ENCODE measurements at regions not wholly inside any gene's neighbourhood (a gene's known extent, or its start where the extent isn't known, plus 50 kb on each side); places are given as distances from the start of the nearest gene placed in this dataset.

DNA sequence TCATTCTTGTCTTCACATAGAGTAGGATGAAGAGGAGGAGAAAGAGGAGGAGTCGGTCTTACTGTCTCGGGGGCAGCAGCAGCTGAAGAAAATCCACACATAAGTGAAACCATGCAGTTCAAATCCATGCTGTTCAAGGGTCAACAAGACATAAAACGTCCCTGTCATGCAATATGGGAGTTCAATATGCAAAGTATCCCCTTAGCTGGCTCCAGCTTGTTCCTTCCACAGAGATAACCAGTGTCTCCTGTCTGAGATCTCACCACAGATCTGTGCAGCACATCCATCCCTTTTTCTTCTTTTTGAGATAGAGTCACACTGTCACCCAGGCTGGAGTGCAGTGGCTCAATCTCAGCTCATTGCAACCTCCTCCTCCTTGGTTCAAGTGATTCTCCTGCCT, 357.5 kb downstream of the GALC start:
- intact Hi-C loops (cut with micrococcal nuclease; ENCODE audit: unreplicated experiment): no loop called here
- TF ChIP-seq, protein P1, sequence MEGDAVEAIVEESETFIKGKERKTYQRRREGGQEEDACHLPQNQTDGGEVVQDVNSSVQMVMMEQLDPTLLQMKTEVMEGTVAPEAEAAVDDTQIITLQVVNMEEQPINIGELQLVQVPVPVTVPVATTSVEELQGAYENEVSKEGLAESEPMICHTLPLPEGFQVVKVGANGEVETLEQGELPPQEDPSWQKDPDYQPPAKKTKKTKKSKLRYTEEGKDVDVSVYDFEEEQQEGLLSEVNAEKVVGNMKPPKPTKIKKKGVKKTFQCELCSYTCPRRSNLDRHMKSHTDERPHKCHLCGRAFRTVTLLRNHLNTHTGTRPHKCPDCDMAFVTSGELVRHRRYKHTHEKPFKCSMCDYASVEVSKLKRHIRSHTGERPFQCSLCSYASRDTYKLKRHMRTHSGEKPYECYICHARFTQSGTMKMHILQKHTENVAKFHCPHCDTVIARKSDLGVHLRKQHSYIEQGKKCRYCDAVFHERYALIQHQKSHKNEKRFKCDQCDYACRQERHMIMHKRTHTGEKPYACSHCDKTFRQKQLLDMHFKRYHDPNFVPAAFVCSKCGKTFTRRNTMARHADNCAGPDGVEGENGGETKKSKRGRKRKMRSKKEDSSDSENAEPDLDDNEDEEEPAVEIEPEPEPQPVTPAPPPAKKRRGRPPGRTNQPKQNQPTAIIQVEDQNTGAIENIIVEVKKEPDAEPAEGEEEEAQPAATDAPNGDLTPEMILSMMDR (conservative IDR thresholded peaks at IDR 0.05; ENCODE audit: low read depth, low read length): no peak
- no peak for TF ChIP-seq EZH2 (IDR thresholded peaks at IDR 0.05; ENCODE audit: borderline replicate concordance, low read depth, low read length, poor library complexity, severe bottlenecking)
- Histone ChIP-seq H3K9me3 (ENCODE audit: low read depth, low read length, poor library complexity, severe bottlenecking) (no peaks in the 10 kb centered on the region), H3K27ac (ENCODE audit: low read depth, low read length, poor library complexity, severe bottlenecking) (no peak overlapping the region), H3K4me3 (ENCODE audit: low read depth, low read length, poor library complexity, severe bottlenecking) (no peak overlapping the region), H3K27me3 (replicated peaks; ENCODE audit: insufficient read depth, low read depth, low read length, poor library complexity) (no peaks in the 10 kb centered on the region), H3K36me3 (ENCODE audit: insufficient read depth, low read length, poor library complexity, severe bottlenecking) (no peaks in the 10 kb centered on the region), H3K4me1 (ENCODE audit: insufficient read depth, low read length, poor library complexity, severe bottlenecking) (peaks cover under 1% of the 10 kb centered on the region)
- ChIA-PET CTCF (no interaction called here), POLR2A (ENCODE audit: low non-redundant PET) (no interaction called here)
- BruUV-seq (replicated peaks): no TSS peak
- DNase-seq (ENCODE audit: low spot score): no peak

DNA sequence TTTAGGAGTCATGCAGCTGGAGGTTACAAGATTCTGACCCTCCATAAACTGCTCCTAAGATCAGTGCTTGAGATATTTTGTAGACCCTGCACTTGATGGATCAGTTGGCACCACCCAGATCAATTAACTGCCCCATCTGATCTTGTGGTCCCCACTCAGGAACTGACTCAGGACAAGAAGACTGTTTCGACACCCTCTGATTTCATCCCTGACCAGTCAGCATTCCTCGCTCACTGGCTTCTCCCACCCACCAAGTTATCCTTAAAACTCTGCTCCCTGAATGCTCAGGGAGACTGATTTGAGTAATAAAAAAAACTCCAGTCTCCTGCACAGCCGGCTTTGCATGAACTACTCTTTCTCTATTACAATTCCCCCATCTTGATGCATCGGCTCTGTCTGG, 360.2 kb downstream of the GALC start:
- Histone ChIP-seq H3K4me1 (ENCODE audit: insufficient read depth, low read length, poor library complexity, severe bottlenecking) (peaks cover 5% of the 10 kb centered on the region), H3K36me3 (ENCODE audit: insufficient read depth, low read length, poor library complexity, severe bottlenecking) (no peaks in the 10 kb centered on the region), H3K27me3 (replicated peaks; ENCODE audit: insufficient read depth, low read depth, low read length, poor library complexity) (no peaks in the 10 kb centered on the region), H3K4me3 (ENCODE audit: low read depth, low read length, poor library complexity, severe bottlenecking) (no peak overlapping the region), H3K9me3 (ENCODE audit: low read depth, low read length, poor library complexity, severe bottlenecking) (no peaks in the 10 kb centered on the region), H3K27ac (ENCODE audit: low read depth, low read length, poor library complexity, severe bottlenecking) (no peak overlapping the region)
- intact Hi-C loops (cut with micrococcal nuclease; ENCODE audit: unreplicated experiment): no loop called here
- TF ChIP-seq, protein P1 (conservative IDR thresholded peaks at IDR 0.05; ENCODE audit: low read depth, low read length): no peak
- no peak for TF ChIP-seq EZH2 (IDR thresholded peaks at IDR 0.05; ENCODE audit: borderline replicate concordance, low read depth, low read length, poor library complexity, severe bottlenecking)
- ChIA-PET CTCF (no interaction called here), POLR2A (ENCODE audit: low non-redundant PET) (no interaction called here)
- no peak for DNase-seq (ENCODE audit: low spot score)
- BruUV-seq (replicated peaks): no TSS peak

DNA sequence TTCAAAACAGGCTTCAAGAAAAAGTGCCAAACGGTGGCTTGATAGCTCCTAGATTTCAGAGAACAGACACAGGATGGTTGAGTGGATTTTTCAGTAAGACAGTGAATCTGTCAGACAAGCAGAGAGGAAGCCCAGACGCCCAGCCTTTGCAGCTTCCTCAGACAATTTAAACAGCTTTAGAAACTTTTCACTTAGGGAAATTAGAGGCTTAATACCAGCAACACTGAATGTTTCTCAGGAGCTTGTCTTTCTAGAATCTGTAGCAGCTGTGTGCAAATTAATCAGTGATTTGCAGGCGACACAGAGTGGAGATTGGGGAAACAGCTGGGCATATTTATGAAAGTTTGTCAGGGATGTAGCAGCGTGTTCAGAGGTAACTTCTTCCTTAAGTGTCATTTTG, 362.1 kb downstream of the GALC start:
- ChIA-PET POLR2A (ENCODE audit: low non-redundant PET) (no interaction called here), CTCF (no interaction called here)
- no peak for TF ChIP-seq EZH2 (IDR thresholded peaks at IDR 0.05; ENCODE audit: borderline replicate concordance, low read depth, low read length, poor library complexity, severe bottlenecking)
- TF ChIP-seq, protein P1 (conservative IDR thresholded peaks at IDR 0.05; ENCODE audit: low read depth, low read length): no peak
- no peak overlapping the region for H3K27ac ChIP-seq (ENCODE audit: low read depth, low read length, poor library complexity, severe bottlenecking)
- no peaks in the 10 kb centered on the region for H3K27me3 ChIP-seq (replicated peaks; ENCODE audit: insufficient read depth, low read depth, low read length, poor library complexity)
- peak; percentile 10 for DNase-seq (ENCODE audit: low spot score)
- intact Hi-C loops (cut with micrococcal nuclease; ENCODE audit: unreplicated experiment): no loop called here
- peaks cover 5% of the 10 kb centered on the region for H3K4me1 ChIP-seq (ENCODE audit: insufficient read depth, low read length, poor library complexity, severe bottlenecking)
- H3K36me3 ChIP-seq (ENCODE audit: insufficient read depth, low read length, poor library complexity, severe bottlenecking): no peaks in the 10 kb centered on the region
- H3K9me3 ChIP-seq (ENCODE audit: low read depth, low read length, poor library complexity, severe bottlenecking): no peaks in the 10 kb centered on the region
- no TSS peak for BruUV-seq (replicated peaks)
- no peak overlapping the region for H3K4me3 ChIP-seq (ENCODE audit: low read depth, low read length, poor library complexity, severe bottlenecking)
